ENCODE measurements at regions not wholly inside any gene's neighbourhood (a gene's known extent, or its start where the extent isn't known, plus 50 kb on each side); places are given as distances from the start of the nearest gene placed in this dataset.
A peak's percentile ranks its signal among the peaks of the same experiment; 100 is the strongest.

DNA sequence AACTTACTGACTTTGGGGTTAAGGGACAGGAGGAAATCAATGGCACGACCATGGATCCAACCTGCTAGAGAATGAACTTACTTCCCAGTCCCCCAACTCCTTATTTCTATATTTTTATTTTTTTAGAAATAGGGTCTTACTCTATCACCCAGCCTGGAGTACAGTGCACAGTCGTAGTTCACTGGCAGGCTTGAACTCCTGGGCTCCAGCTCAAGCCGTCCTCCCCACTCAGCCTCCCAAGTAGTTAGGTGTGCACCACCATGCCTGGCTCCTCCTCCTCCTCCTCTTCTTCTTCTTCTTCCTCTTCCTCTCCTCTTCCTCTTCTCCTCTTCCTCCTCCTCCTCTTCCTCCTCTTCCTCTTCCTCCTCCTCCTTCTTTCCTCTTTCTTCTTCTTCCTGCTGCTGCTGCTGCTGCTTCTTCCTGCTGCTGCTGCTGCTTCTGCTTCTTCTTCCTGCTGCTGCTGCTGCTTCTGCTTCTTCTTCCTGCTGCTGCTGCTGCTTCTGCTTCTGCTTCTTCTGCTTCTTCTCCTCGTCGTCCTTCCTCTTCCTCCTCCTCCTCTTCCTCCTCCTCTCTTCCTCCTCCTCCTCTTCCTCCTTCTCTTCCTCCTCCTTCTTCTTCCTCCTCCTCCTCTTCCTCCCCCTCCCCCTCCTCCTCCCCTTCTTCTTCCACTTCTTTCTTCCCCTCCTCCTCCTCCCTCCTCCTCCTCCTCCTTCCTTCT, 390.1 kb upstream of the RGS6 start:
- H3K4me3 ChIP-seq (ENCODE audit: low read length), result no peak overlapping the region
- peaks cover 20% of the 10 kb centered on the region for H3K4me1 ChIP-seq (ENCODE audit: control insufficient read depth, insufficient read depth, low read length)
- no peak overlapping the region for H3K9ac ChIP-seq (ENCODE audit: low read length)
- DNase-seq (ENCODE audit: low read depth), result no peak
- H3K27me3 ChIP-seq (replicated peaks; ENCODE audit: control insufficient read depth, insufficient read depth, low read length), result no peaks in the 10 kb centered on the region
- no peaks in the 10 kb centered on the region for H3K9me3 ChIP-seq (ENCODE audit: control insufficient read depth, low read length)
- H3K36me3 ChIP-seq (ENCODE audit: control insufficient read depth, insufficient read depth, low read length, severe bottlenecking), result no peaks in the 10 kb centered on the region

- Histone ChIP-seq H3K9ac (ENCODE audit: low read length) (no peak overlapping the region), H3K9me3 (ENCODE audit: control insufficient read depth, low read length) (no peaks in the 10 kb centered on the region), H3K27me3 (replicated peaks; ENCODE audit: control insufficient read depth, insufficient read depth, low read length) (no peaks in the 10 kb centered on the region), H3K36me3 (ENCODE audit: control insufficient read depth, insufficient read depth, low read length, severe bottlenecking) (no peaks in the 10 kb centered on the region), H3K4me3 (ENCODE audit: low read length) (no peak overlapping the region), H3K4me1 (ENCODE audit: control insufficient read depth, insufficient read depth, low read length) (peaks cover 11% of the 10 kb centered on the region)
- DNase-seq (ENCODE audit: low read depth), result no peak
Observed at GRCh38 chr14:71549421-71550050, 382.7 kb upstream of the RGS6 start.

GRCh38 chr14:71550367-71550766, 381.9 kb upstream of the RGS6 start:
- DNase-seq (ENCODE audit: low read depth), result no peak
- Histone ChIP-seq H3K27me3 (replicated peaks; ENCODE audit: control insufficient read depth, insufficient read depth, low read length) (no peaks in the 10 kb centered on the region), H3K4me3 (ENCODE audit: low read length) (no peak overlapping the region), H3K36me3 (ENCODE audit: control insufficient read depth, insufficient read depth, low read length, severe bottlenecking) (no peaks in the 10 kb centered on the region), H3K9me3 (ENCODE audit: control insufficient read depth, low read length) (no peaks in the 10 kb centered on the region), H3K4me1 (ENCODE audit: control insufficient read depth, insufficient read depth, low read length) (peaks cover 11% of the 10 kb centered on the region), H3K9ac (ENCODE audit: low read length) (no peak overlapping the region)

DNA sequence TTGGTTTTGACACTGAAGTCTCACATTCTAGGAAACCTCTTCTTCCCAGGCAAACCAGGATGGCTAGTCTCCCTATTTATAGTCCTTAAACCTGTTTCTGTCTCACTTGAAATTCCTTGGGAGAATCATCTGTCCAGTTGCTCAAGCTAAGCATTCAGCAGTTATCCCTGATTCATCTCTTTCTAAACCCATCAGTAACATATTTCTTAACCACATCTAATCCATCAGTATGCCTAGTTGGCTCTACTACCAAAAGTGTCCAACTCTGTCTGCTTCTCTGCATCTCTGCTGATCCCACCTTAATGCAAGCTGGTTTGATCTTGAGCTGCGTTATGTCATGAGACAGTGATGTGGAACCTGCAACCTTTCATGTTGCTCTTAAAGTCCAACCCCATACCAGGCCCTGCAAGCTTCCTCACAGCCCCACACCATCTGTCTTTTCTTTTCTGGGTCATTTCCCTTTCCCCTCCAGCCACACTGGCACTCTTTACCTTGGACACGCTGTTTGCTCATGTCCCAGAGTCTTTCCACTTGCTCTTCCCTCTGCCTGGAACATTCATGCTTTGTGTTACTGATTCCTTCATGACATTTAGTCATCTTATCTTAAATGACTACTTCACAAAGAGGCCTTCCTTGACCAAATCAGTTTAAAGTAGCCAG, 380.8 kb upstream of the RGS6 start:
- Histone ChIP-seq H3K4me3 (ENCODE audit: low read length) (no peak overlapping the region), H3K9ac (ENCODE audit: low read length) (no peak overlapping the region), H3K4me1 (ENCODE audit: control insufficient read depth, insufficient read depth, low read length) (peaks cover 15% of the 10 kb centered on the region), H3K36me3 (ENCODE audit: control insufficient read depth, insufficient read depth, low read length, severe bottlenecking) (no peaks in the 10 kb centered on the region), H3K27me3 (replicated peaks; ENCODE audit: control insufficient read depth, insufficient read depth, low read length) (no peaks in the 10 kb centered on the region), H3K9me3 (ENCODE audit: control insufficient read depth, low read length) (no peaks in the 10 kb centered on the region)
- DNase-seq (ENCODE audit: low read depth), result peak; percentile 80

DNA sequence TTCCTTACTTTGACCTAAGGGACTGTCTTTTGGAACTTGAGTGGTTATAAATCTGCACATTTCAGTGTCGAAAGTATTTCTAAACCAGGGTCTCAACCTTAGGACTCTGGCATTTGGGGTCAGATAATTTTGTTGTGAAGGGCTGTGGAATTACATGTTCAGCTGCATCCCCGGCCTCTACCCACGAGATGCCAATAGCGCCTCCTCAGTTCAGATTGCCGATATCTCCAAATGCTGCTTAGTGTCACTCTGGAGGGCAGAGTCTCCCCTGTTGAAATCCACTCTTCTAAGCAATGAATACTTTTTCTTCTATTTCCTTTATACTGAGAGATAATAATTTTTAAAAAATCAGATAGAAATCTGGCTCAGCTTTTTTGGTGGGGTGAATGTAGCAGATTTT, 379.4 kb upstream of the RGS6 start:
- no peaks in the 10 kb centered on the region for H3K9me3 ChIP-seq (ENCODE audit: control insufficient read depth, low read length)
- DNase-seq (ENCODE audit: low read depth), result no peak
- H3K4me3 ChIP-seq (ENCODE audit: low read length), result no peak overlapping the region

GRCh38 chr14:71553779-71554178, 378.4 kb upstream of the RGS6 start:
- H3K27me3 ChIP-seq (replicated peaks; ENCODE audit: control insufficient read depth, insufficient read depth, low read length), result no peaks in the 10 kb centered on the region
- peaks cover 15% of the 10 kb centered on the region for H3K4me1 ChIP-seq (ENCODE audit: control insufficient read depth, insufficient read depth, low read length)
- H3K9me3 ChIP-seq (ENCODE audit: control insufficient read depth, low read length), result no peaks in the 10 kb centered on the region
- H3K36me3 ChIP-seq (ENCODE audit: control insufficient read depth, insufficient read depth, low read length, severe bottlenecking), result no peaks in the 10 kb centered on the region
- no peak overlapping the region for H3K9ac ChIP-seq (ENCODE audit: low read length)
- H3K4me3 ChIP-seq (ENCODE audit: low read length), result no peak overlapping the region
- DNase-seq (ENCODE audit: low read depth), result no peak

More for the DNA sequence above, 379.4 kb upstream of the RGS6 start:
- Histone ChIP-seq H3K36me3 (ENCODE audit: control insufficient read depth, insufficient read depth, low read length, severe bottlenecking) (no peaks in the 10 kb centered on the region), H3K27me3 (replicated peaks; ENCODE audit: control insufficient read depth, insufficient read depth, low read length) (no peaks in the 10 kb centered on the region), H3K9ac (ENCODE audit: low read length) (no peak overlapping the region), H3K4me1 (ENCODE audit: control insufficient read depth, insufficient read depth, low read length) (peaks cover 15% of the 10 kb centered on the region)

DNA sequence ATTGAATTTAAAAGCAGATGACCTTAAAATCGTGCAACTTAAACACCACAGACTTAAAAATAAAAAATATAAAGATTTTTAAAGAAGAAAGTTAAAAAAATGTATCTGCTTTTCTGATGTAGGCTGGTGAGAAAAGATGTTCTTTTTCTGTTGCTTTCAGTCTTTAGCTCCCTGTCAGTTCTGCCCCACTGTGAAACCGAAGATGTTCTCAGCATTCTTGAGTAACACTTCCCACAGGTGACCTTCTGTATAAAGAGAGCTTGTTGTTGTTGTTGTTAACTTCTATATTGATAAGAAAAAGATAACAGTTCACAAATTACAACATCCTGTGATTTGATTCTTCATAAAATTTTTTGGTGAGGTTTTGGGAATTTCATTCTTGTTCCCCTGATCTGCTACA, 377.9 kb upstream of the RGS6 start:
- no peaks in the 10 kb centered on the region for H3K9me3 ChIP-seq (ENCODE audit: control insufficient read depth, low read length)
- no peak for DNase-seq (ENCODE audit: low read depth)

GRCh38 chr14:71554959-71555612, 377.1 kb upstream of the RGS6 start:
- Histone ChIP-seq H3K4me1 (ENCODE audit: control insufficient read depth, insufficient read depth, low read length) (peaks cover 15% of the 10 kb centered on the region), H3K36me3 (ENCODE audit: control insufficient read depth, insufficient read depth, low read length, severe bottlenecking) (no peaks in the 10 kb centered on the region), H3K27me3 (replicated peaks; ENCODE audit: control insufficient read depth, insufficient read depth, low read length) (no peaks in the 10 kb centered on the region), H3K9me3 (ENCODE audit: control insufficient read depth, low read length) (no peaks in the 10 kb centered on the region), H3K9ac (ENCODE audit: low read length) (no peak overlapping the region), H3K4me3 (ENCODE audit: low read length) (no peak overlapping the region)
- no peak for DNase-seq (ENCODE audit: low read depth)

More for the DNA sequence above, 377.9 kb upstream of the RGS6 start:
- Histone ChIP-seq H3K4me3 (ENCODE audit: low read length) (no peak overlapping the region), H3K9ac (ENCODE audit: low read length) (no peak overlapping the region), H3K27me3 (replicated peaks; ENCODE audit: control insufficient read depth, insufficient read depth, low read length) (no peaks in the 10 kb centered on the region), H3K4me1 (ENCODE audit: control insufficient read depth, insufficient read depth, low read length) (peaks cover 15% of the 10 kb centered on the region), H3K36me3 (ENCODE audit: control insufficient read depth, insufficient read depth, low read length, severe bottlenecking) (no peaks in the 10 kb centered on the region)

DNA sequence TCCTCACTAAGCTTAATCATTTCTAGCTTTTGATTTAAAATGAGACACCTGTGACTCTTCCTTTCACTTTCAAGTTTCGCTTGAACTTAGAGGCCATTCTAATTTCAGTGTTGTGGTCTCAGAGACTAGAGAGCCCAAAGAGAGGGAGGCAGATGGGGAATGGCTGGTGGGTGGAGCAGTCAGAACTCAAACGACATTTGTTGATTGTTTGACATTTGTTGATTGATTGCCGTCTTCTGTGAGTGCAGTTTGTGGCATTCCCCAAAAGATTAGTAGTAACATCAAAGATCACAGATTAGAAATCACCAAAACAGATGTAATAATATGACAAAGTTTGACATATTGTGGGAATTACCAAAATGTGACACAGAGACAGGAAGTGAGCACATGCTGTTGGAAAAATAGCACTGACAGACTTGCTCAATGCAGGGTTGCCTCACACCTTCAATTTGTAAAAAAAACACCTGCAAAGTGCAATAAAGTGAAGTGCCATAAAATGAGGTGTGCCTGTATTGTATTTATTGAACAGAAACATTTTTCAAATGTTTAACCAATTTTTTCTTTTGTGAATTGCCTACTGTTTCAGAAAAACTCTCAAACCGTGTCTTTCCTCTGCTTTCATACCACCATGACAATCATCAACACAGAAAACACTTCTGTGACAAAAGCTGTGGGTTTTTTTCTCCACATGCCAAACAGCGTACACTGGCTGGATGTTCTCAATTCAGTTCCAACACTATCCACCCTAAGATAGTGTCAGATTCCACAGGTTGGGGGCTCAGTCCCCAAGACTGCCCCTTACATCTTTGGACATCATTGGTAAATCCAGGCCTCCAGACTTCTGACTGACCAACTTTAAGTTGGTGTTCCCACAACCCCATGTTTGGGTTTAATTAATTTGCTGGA, 376.3 kb upstream of the RGS6 start:
- Histone ChIP-seq H3K9ac (ENCODE audit: low read length) (no peak overlapping the region), H3K9me3 (ENCODE audit: control insufficient read depth, low read length) (no peaks in the 10 kb centered on the region), H3K4me1 (ENCODE audit: control insufficient read depth, insufficient read depth, low read length) (peaks cover 15% of the 10 kb centered on the region), H3K36me3 (ENCODE audit: control insufficient read depth, insufficient read depth, low read length, severe bottlenecking) (no peaks in the 10 kb centered on the region), H3K4me3 (ENCODE audit: low read length) (no peak overlapping the region), H3K27me3 (replicated peaks; ENCODE audit: control insufficient read depth, insufficient read depth, low read length) (no peaks in the 10 kb centered on the region)
- DNase-seq (ENCODE audit: low read depth), result no peak

GRCh38 chr14:71556730-71557129, 375.5 kb upstream of the RGS6 start:
- Histone ChIP-seq H3K4me1 (ENCODE audit: control insufficient read depth, insufficient read depth, low read length) (peaks cover 6% of the 10 kb centered on the region), H3K9ac (ENCODE audit: low read length) (no peak overlapping the region), H3K27me3 (replicated peaks; ENCODE audit: control insufficient read depth, insufficient read depth, low read length) (no peaks in the 10 kb centered on the region), H3K9me3 (ENCODE audit: control insufficient read depth, low read length) (no peaks in the 10 kb centered on the region), H3K36me3 (ENCODE audit: control insufficient read depth, insufficient read depth, low read length, severe bottlenecking) (no peaks in the 10 kb centered on the region), H3K4me3 (ENCODE audit: low read length) (no peak overlapping the region)
- no peak for DNase-seq (ENCODE audit: low read depth)
